A673 (cell line): ENCODE measurements at regions not wholly inside any gene's neighbourhood (a gene's known extent, or its start where the extent isn't known, plus 50 kb on each side); places are given as distances from the start of the nearest gene placed in this dataset.

Source experiments
- BruUV-seq: library from RNA; stranded (reverse); fragments of 400-500 nt; replicated peaks from 2 replicates; lab custom pipeline; 2021; lab: Mats Ljungman, UMichigan
- CTCF ChIA-PET: fragments of 300-600 bp; sonication (Branson Sonifier 250); formaldehyde crosslinking; loops from one replicate; lab custom pipeline; 2022; ENCODE audit warnings: antibody characterized with exemption; lab: Charles Lee
- POLR2A ChIA-PET: fragments of 300-600 bp; sonication (Branson Sonifier 250); formaldehyde crosslinking; loops from one replicate; lab custom pipeline; 2022; ENCODE audit warnings: antibody characterized with exemption; ENCODE audit not compliant: low non-redundant PET; lab: Charles Lee
- DNase-seq: peaks from one replicate; pipeline ENCODE4 v3.0.0-alpha.2; 2015; ENCODE audit warnings: low spot score
- H3K27ac ChIP-seq: fragments of 200-600 bp; sonication (generic); 2 replicates; pipeline ENCODE4 v1.5.1; 2016; ENCODE audit warnings: mixed run types, low read depth, mild to moderate bottlenecking, mixed read lengths, antibody characterized with exemption, low read length; ENCODE audit not compliant: poor library complexity, severe bottlenecking
- H3K27me3 ChIP-seq: fragments of 200-600 bp; sonication (generic); replicated peaks from 2 replicates; pipeline ENCODE4 v1.6.1; 2017; ENCODE audit warnings: mixed run types, low read depth, mild to moderate bottlenecking, mixed read lengths, antibody characterized with exemption, low read length; ENCODE audit not compliant: insufficient read depth, poor library complexity
- H3K36me3 ChIP-seq: fragments of 200-600 bp; sonication (generic); 2 replicates; pipeline ENCODE4 v1.6.1; 2016; ENCODE audit warnings: mixed run types, mild to moderate bottlenecking, mixed read lengths, antibody characterized with exemption, low read length; ENCODE audit not compliant: insufficient read depth, poor library complexity, severe bottlenecking
- H3K4me1 ChIP-seq: fragments of 200-600 bp; sonication (generic); 2 replicates; pipeline ENCODE4 v1.6.1; 2017; ENCODE audit warnings: mixed run types, mild to moderate bottlenecking, mixed read lengths, antibody characterized with exemption, low read length; ENCODE audit not compliant: insufficient read depth, poor library complexity, severe bottlenecking
- H3K4me3 ChIP-seq: fragments of 200-600 bp; sonication (generic); 2 replicates; pipeline ENCODE4 v1.5.1; 2016; ENCODE audit warnings: low read depth, mixed run types, mild to moderate bottlenecking, mixed read lengths, low read length; ENCODE audit not compliant: poor library complexity, severe bottlenecking
- H3K9me3 ChIP-seq: fragments of 200-600 bp; sonication (generic); 2 replicates; pipeline ENCODE4 v1.6.1; 2016; ENCODE audit warnings: mixed run types, low read depth, mild to moderate bottlenecking, mixed read lengths, antibody characterized with exemption, low read length; ENCODE audit not compliant: poor library complexity, severe bottlenecking
- CTCF ChIP-seq: fragments of 300-800, 200-600 bp; sonication (generic); conservative IDR thresholded peaks from 2 replicates; pipeline ENCODE4 v1.5.1; 2017; ENCODE audit warnings: low read depth, mild to moderate bottlenecking, antibody characterized with exemption, low read length, moderate library complexity, mixed read lengths
- EZH2 ChIP-seq: fragments of 200-600 bp; sonication (generic); IDR thresholded peaks from 2 replicates; pipeline ENCODE4 v1.6.1; 2017; ENCODE audit warnings: borderline replicate concordance, low read depth, mild to moderate bottlenecking, mixed read lengths, antibody characterized with exemption, low read length; ENCODE audit not compliant: poor library complexity, severe bottlenecking
- intact Hi-C: fragments of 100-400 bp; cut with micrococcal nuclease; formaldehyde crosslinking; loops from one replicate; pipeline ENCODE4 v1.10.0; 2022; ENCODE audit not compliant: unreplicated experiment

- intact Hi-C loops: no loop called here
- TF ChIP-seq EZH2 (no peak), CTCF (no peak)
- ChIA-PET POLR2A (no interaction called here), CTCF (no interaction called here)
- DNase-seq: no peak
- H3K36me3 ChIP-seq: no peaks in the 10 kb centered on the region
- no peaks in the 10 kb centered on the region for H3K9me3 ChIP-seq
- H3K27ac ChIP-seq: no peak overlapping the region
- peaks cover 5% of the 10 kb centered on the region for H3K4me1 ChIP-seq
- no peaks in the 10 kb centered on the region for H3K27me3 ChIP-seq
- H3K4me3 ChIP-seq: no peak overlapping the region
- BruUV-seq: no TSS peak
Observed at GRCh38 chr20:40452758-40453157, 236.3 kb downstream of the MAFB start.

- no peak for DNase-seq
- Histone ChIP-seq H3K9me3 (no peaks in the 10 kb centered on the region), H3K27ac (no peak overlapping the region), H3K36me3 (no peaks in the 10 kb centered on the region), H3K4me1 (peaks cover 8% of the 10 kb centered on the region), H3K27me3 (no peaks in the 10 kb centered on the region), H3K4me3 (no peak overlapping the region)
- TF ChIP-seq EZH2 (no peak), CTCF (no peak)
- intact Hi-C loops: no loop called here
- ChIA-PET POLR2A (interaction anchor here (0.6 kb wide), 1 partner anchor 12 kb away, joined by 3 read pairs; no protein-coding TSS in a partner anchor), CTCF (no interaction called here)
- BruUV-seq: no TSS peak
Observed at GRCh38 chr20:40451552-40451951, 237.5 kb downstream of the MAFB start.

GRCh38 chr20:40449974-40450616 lies 238.9 kb downstream of the MAFB start:
- ChIA-PET POLR2A (interaction anchor here (0.5 kb wide), 1 partner anchor 218 kb away, joined by 5 read pairs; no protein-coding TSS in a partner anchor), CTCF (no interaction called here)
- Histone ChIP-seq H3K4me1 (peaks cover 8% of the 10 kb centered on the region), H3K36me3 (no peaks in the 10 kb centered on the region), H3K4me3 (no peak overlapping the region), H3K27ac (no peak overlapping the region), H3K9me3 (no peaks in the 10 kb centered on the region), H3K27me3 (no peaks in the 10 kb centered on the region)
- no peak for DNase-seq
- no TSS peak for BruUV-seq
- TF ChIP-seq EZH2 (no peak), CTCF (no peak)
- intact Hi-C loops: no loop called here
